ENCODE measurements at regions not wholly inside any gene's neighbourhood (a gene's known extent, or its start where the extent isn't known, plus 50 kb on each side); places are given as distances from the start of the nearest gene placed in this dataset.

- TF ChIP-seq CHD7 (IDR thresholded peaks at IDR 0.05; ENCODE audit: insufficient replicate concordance, low read length) (no peak), CTBP2 (IDR thresholded peaks at IDR 0.05; ENCODE audit: borderline replicate concordance, insufficient read depth, insufficient read length, low read length) (no peak), CBX5 (IDR thresholded peaks at IDR 0.05; ENCODE audit: low read depth, low read length) (no peak)
- TF ChIP-seq, protein P1, sequence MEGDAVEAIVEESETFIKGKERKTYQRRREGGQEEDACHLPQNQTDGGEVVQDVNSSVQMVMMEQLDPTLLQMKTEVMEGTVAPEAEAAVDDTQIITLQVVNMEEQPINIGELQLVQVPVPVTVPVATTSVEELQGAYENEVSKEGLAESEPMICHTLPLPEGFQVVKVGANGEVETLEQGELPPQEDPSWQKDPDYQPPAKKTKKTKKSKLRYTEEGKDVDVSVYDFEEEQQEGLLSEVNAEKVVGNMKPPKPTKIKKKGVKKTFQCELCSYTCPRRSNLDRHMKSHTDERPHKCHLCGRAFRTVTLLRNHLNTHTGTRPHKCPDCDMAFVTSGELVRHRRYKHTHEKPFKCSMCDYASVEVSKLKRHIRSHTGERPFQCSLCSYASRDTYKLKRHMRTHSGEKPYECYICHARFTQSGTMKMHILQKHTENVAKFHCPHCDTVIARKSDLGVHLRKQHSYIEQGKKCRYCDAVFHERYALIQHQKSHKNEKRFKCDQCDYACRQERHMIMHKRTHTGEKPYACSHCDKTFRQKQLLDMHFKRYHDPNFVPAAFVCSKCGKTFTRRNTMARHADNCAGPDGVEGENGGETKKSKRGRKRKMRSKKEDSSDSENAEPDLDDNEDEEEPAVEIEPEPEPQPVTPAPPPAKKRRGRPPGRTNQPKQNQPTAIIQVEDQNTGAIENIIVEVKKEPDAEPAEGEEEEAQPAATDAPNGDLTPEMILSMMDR (IDR thresholded peaks at IDR 0.05; ENCODE audit: control extremely low read depth in 1 of 3, insufficient read depth in 1 of 3, low read depth in 1 of 3, low read length in 3 of 3): no peak
- TF ChIP-seq, protein P2, sequence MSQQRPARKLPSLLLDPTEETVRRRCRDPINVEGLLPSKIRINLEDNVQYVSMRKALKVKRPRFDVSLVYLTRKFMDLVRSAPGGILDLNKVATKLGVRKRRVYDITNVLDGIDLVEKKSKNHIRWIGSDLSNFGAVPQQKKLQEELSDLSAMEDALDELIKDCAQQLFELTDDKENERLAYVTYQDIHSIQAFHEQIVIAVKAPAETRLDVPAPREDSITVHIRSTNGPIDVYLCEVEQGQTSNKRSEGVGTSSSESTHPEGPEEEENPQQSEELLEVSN (IDR thresholded peaks at IDR 0.05): no peak
Measured at GRCh38 chr6:144952456-144953240, 667.5 kb downstream of the UTRN start (continued).

All from H1 (cell line).